Brain microvascular endothelial cell (primary cell): ENCODE measurements at regions not wholly inside any gene's neighbourhood (a gene's known extent, or its start where the extent isn't known, plus 50 kb on each side); places are given as distances from the start of the nearest gene placed in this dataset.

Experiments
- DNase-seq: peaks from one replicate; pipeline ENCODE4 v3.0.0-alpha.2; 2020
- H3K27ac ChIP-seq: fragments of 250-450 bp; sonication (Bioruptor Pico); 2 replicates; pipeline ENCODE4 v1.5.1; 2020; ENCODE audit warnings: mild to moderate bottlenecking, moderate library complexity
- H3K27me3 ChIP-seq: fragments of 250-450 bp; sonication (Bioruptor Pico); replicated peaks from 2 replicates; pipeline ENCODE4 v1.5.1; 2020; ENCODE audit warnings: mild to moderate bottlenecking
- H3K36me3 ChIP-seq: fragments of 250-450 bp; sonication (Bioruptor Pico); replicated peaks from 2 replicates; pipeline ENCODE4 v1.5.1; 2020; ENCODE audit warnings: mild to moderate bottlenecking
- H3K4me3 ChIP-seq: 2 replicates; pipeline ENCODE4 v1.5.1; 2011; ENCODE audit warnings: low read depth, mild to moderate bottlenecking, control low read depth, low read length, moderate library complexity
- CTCF ChIP-seq: IDR thresholded peaks from 2 replicates; pipeline ENCODE4 v1.5.1; 2011; ENCODE audit warnings: low read depth, mild to moderate bottlenecking, moderate library complexity, low read length, control low read depth, inconsistent platforms; ENCODE audit errors: missing control alignments
- in situ Hi-C: cut with HindIII; loops from 2 replicates; pipeline ENCODE4 v1.10.0; 2017; ENCODE audit warnings: low sequenced_read_pairs, low pct_ligation_motif_present

DNA sequence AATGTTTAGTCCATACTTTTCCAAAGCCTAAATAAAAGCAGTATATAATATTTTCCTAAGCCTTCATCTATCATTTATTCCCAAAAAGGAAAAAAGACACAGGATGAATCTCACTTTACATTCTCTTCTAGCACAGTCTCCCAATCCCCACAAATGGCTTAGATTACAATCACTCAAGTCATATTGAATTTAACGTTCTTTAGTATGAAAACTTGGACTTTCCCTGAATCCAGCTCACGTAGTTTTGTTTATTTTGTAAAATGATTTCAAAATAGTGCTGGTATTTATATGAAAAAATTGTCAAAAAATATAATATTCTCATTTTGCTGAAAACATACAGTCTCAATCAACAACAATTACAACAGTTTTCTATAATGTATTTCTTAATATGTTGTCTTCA lies 137.7 kb upstream of the CCDC150 start:
- no peak overlapping the region for H3K4me3 ChIP-seq
- in situ Hi-C loops = no loop called here
- DNase-seq = no peak

GRCh38 chr2:196502386-196502785 lies 137.1 kb upstream of the CCDC150 start:
- no peak overlapping the region for H3K27ac ChIP-seq
- no peak overlapping the region for H3K4me3 ChIP-seq
- DNase-seq = no peak
- TF ChIP-seq CTCF = no peak
- H3K36me3 ChIP-seq = no peaks in the 10 kb centered on the region
- no peaks in the 10 kb centered on the region for H3K27me3 ChIP-seq
- in situ Hi-C loops = no loop called here

More for the DNA sequence above, 137.7 kb upstream of the CCDC150 start:
- Histone ChIP-seq H3K27ac (no peak overlapping the region), H3K36me3 (no peaks in the 10 kb centered on the region), H3K27me3 (no peaks in the 10 kb centered on the region)
- TF ChIP-seq CTCF = no peak

GRCh38 chr2:196503398-196503797 lies 136.1 kb upstream of the CCDC150 start:
- DNase-seq = no peak
- H3K27ac ChIP-seq = no peak overlapping the region
- H3K27me3 ChIP-seq = no peaks in the 10 kb centered on the region
- H3K36me3 ChIP-seq = no peaks in the 10 kb centered on the region
- in situ Hi-C loops = no loop called here
- no peak for TF ChIP-seq CTCF
- no peak overlapping the region for H3K4me3 ChIP-seq

GRCh38 chr2:196504788-196505187 lies 134.7 kb upstream of the CCDC150 start:
- DNase-seq = no peak
- in situ Hi-C loops = no loop called here
- no peak overlapping the region for H3K4me3 ChIP-seq
- H3K27me3 ChIP-seq = no peaks in the 10 kb centered on the region
- H3K36me3 ChIP-seq = no peaks in the 10 kb centered on the region
- no peak overlapping the region for H3K27ac ChIP-seq
- no peak for TF ChIP-seq CTCF

DNA sequence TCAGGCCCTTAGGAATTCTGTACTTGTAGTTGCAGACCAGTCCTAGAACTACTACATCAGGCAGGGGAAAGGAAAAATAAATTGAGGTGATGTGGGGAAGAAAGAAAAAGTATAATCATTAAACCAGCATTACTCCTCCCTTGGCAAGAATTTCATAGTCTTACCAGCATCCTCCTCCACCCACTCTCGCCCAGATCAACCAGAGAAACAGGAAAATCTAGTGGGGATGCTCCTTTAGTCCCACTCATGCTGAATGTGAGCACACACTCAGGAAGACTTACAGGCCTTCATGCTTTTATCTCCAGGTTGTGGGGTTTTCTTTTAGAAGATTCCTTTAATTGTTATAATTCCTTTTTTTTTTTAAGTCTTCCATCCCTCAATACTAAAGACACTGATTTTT lies 129.3 kb upstream of the CCDC150 start:
- no peaks in the 10 kb centered on the region for H3K36me3 ChIP-seq
- no peak for TF ChIP-seq CTCF
- no peak for DNase-seq
- in situ Hi-C loops = no loop called here
- no peaks in the 10 kb centered on the region for H3K27me3 ChIP-seq
- H3K27ac ChIP-seq = no peak overlapping the region
- H3K4me3 ChIP-seq = no peak overlapping the region
